ENCODE measurements at regions not wholly inside any gene's neighbourhood (a gene's known extent, or its start where the extent isn't known, plus 50 kb on each side); places are given as distances from the start of the nearest gene placed in this dataset.

DNA sequence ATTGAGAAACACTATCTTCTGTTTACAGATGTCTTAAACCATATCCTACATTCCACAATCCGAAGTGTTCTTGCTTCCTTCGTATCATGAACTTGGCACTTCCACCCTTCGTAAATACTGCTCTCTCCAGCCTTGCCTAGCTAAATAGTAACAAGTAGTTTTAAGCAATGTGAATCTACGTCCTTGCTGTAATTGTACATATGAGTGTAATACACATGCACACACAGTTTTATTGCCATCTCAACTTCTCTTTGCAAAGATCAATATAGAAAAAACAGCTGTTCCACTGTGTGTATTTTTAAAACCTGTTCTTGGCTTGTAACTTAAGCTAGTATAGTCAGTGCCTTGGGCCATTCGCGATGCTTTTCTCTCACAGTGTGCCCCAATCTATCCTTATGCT is 1524.7 kb downstream of the GRIK2 start (continued):
- TF ChIP-seq ZNF57 (CRISPR knock-in tag; IDR thresholded peaks at IDR 0.05), result no peak
- TF ChIP-seq TBL1XR1 (IDR thresholded peaks at IDR 0.05; ENCODE audit: low read length in 2 of 2), result no peak
- no peak for TF ChIP-seq LARP7 (IDR thresholded peaks at IDR 0.05)
- no peak for TF ChIP-seq TCFL5 (CRISPR knock-in tag; conservative IDR thresholded peaks at IDR 0.05)
- TF ChIP-seq BDP1 (IDR thresholded peaks at IDR 0.05; ENCODE audit: insufficient read depth, insufficient read length), result no peak
- TF ChIP-seq RFX5 (IDR thresholded peaks at IDR 0.05; ENCODE audit: low read depth, low read length), result no peak
- TF ChIP-seq, protein P1, sequence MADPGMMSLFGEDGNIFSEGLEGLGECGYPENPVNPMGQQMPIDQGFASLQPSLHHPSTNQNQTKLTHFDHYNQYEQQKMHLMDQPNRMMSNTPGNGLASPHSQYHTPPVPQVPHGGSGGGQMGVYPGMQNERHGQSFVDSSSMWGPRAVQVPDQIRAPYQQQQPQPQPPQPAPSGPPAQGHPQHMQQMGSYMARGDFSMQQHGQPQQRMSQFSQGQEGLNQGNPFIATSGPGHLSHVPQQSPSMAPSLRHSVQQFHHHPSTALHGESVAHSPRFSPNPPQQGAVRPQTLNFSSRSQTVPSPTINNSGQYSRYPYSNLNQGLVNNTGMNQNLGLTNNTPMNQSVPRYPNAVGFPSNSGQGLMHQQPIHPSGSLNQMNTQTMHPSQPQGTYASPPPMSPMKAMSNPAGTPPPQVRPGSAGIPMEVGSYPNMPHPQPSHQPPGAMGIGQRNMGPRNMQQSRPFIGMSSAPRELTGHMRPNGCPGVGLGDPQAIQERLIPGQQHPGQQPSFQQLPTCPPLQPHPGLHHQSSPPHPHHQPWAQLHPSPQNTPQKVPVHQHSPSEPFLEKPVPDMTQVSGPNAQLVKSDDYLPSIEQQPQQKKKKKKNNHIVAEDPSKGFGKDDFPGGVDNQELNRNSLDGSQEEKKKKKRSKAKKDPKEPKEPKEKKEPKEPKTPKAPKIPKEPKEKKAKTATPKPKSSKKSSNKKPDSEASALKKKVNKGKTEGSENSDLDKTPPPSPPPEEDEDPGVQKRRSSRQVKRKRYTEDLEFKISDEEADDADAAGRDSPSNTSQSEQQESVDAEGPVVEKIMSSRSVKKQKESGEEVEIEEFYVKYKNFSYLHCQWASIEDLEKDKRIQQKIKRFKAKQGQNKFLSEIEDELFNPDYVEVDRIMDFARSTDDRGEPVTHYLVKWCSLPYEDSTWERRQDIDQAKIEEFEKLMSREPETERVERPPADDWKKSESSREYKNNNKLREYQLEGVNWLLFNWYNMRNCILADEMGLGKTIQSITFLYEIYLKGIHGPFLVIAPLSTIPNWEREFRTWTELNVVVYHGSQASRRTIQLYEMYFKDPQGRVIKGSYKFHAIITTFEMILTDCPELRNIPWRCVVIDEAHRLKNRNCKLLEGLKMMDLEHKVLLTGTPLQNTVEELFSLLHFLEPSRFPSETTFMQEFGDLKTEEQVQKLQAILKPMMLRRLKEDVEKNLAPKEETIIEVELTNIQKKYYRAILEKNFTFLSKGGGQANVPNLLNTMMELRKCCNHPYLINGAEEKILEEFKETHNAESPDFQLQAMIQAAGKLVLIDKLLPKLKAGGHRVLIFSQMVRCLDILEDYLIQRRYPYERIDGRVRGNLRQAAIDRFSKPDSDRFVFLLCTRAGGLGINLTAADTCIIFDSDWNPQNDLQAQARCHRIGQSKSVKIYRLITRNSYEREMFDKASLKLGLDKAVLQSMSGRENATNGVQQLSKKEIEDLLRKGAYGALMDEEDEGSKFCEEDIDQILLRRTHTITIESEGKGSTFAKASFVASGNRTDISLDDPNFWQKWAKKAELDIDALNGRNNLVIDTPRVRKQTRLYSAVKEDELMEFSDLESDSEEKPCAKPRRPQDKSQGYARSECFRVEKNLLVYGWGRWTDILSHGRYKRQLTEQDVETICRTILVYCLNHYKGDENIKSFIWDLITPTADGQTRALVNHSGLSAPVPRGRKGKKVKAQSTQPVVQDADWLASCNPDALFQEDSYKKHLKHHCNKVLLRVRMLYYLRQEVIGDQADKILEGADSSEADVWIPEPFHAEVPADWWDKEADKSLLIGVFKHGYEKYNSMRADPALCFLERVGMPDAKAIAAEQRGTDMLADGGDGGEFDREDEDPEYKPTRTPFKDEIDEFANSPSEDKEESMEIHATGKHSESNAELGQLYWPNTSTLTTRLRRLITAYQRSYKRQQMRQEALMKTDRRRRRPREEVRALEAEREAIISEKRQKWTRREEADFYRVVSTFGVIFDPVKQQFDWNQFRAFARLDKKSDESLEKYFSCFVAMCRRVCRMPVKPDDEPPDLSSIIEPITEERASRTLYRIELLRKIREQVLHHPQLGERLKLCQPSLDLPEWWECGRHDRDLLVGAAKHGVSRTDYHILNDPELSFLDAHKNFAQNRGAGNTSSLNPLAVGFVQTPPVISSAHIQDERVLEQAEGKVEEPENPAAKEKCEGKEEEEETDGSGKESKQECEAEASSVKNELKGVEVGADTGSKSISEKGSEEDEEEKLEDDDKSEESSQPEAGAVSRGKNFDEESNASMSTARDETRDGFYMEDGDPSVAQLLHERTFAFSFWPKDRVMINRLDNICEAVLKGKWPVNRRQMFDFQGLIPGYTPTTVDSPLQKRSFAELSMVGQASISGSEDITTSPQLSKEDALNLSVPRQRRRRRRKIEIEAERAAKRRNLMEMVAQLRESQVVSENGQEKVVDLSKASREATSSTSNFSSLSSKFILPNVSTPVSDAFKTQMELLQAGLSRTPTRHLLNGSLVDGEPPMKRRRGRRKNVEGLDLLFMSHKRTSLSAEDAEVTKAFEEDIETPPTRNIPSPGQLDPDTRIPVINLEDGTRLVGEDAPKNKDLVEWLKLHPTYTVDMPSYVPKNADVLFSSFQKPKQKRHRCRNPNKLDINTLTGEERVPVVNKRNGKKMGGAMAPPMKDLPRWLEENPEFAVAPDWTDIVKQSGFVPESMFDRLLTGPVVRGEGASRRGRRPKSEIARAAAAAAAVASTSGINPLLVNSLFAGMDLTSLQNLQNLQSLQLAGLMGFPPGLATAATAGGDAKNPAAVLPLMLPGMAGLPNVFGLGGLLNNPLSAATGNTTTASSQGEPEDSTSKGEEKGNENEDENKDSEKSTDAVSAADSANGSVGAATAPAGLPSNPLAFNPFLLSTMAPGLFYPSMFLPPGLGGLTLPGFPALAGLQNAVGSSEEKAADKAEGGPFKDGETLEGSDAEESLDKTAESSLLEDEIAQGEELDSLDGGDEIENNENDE (IDR thresholded peaks at IDR 0.05; ENCODE audit: low read depth, low read length), result no peak
